Kidney (tissue), 13 donors: ENCODE measurements at regions not wholly inside any gene's neighbourhood (a gene's known extent, or its start where the extent isn't known, plus 50 kb on each side); places are given as distances from the start of the nearest gene placed in this dataset.
"Not testable (repeated sequence)": the region's sequence is repeated elsewhere in the genome, so short reads cannot be mapped to it uniquely, and the experiment has no call there.

ENCODE experiments used
- DNase-seq, 5 donors: peaks; one replicate each; pipeline ENCODE4 v3.0.0-alpha.2; 2013 to 2020
- FAIRE-seq: peaks from 2 replicates; lab custom pipeline; 2012; peaks lifted over from hg19 to GRCh38; lab: Jason Lieb, UNC
- H3K27ac ChIP-seq, 2 donors: one replicate each; pipeline ENCODE4 v1.7.0; 2013; ENCODE audit warnings: low read depth in 2 of 2, low read length in 2 of 2, inconsistent platforms in 1 of 2
- H3K27me3 ChIP-seq: one replicate; pipeline ENCODE4 v1.7.1; 2013; ENCODE audit warnings: low read length, inconsistent platforms; ENCODE audit not compliant: control insufficient read depth, insufficient read depth
- H3K36me3 ChIP-seq, 3 donors: one replicate each; pipeline versions ENCODE4 v1.7.0 to v1.7.1; 2013; ENCODE audit warnings: low read length in 3 of 3, control low read depth in 1 of 3, inconsistent platforms in 1 of 3; ENCODE audit not compliant: insufficient read depth in 3 of 3, control insufficient read depth in 2 of 3
- H3K4me1 ChIP-seq, 3 donors: one replicate each; pipeline versions ENCODE4 v1.7.0 to v1.7.1; 2013; ENCODE audit warnings: low read length in 3 of 3, inconsistent platforms in 1 of 3, low read depth in 1 of 3; ENCODE audit not compliant: control insufficient read depth in 2 of 3, insufficient read depth in 2 of 3
- H3K4me3 ChIP-seq, 3 donors: one replicate each; pipeline versions ENCODE4 v1.7.0 to v1.8.1; 2013; ENCODE audit warnings: low read length in 3 of 3, control low read depth in 1 of 3, inconsistent platforms in 1 of 3
- H3K9ac ChIP-seq, 3 donors: one replicate each; pipeline versions ENCODE4 v1.7.0 to v1.7.1; 2013; ENCODE audit warnings: low read length in 3 of 3, control low read depth in 1 of 3, inconsistent platforms in 1 of 3
- H3K9me3 ChIP-seq, 3 donors: one replicate each; pipeline versions ENCODE4 v1.7.0 to v1.7.1; 2013; ENCODE audit warnings: low read length in 3 of 3, control low read depth in 1 of 3, inconsistent platforms in 1 of 3; ENCODE audit not compliant: control insufficient read depth in 2 of 3, insufficient read depth in 1 of 3
- intact Hi-C: fragments of 100-400 bp; cut with DNase I; formaldehyde crosslinking; loops from one replicate; pipeline ENCODE4 v1.11.1; 2022
- TF ChIP-seq, protein P1 (sequence below): IDR thresholded peaks from 3 replicates; pipeline ENCODE4 v1.5.1; 2012; ENCODE audit warnings: mild to moderate bottlenecking, moderate library complexity, borderline replicate concordance; ENCODE audit not compliant: insufficient read depth; ENCODE audit errors: extremely low read depth
- donor health status: control.
- donor health status: control.
- donor health status: control.
- donor health status: control.
- donor health status: control.
- donor health status: DM: yes; HTN: yes; CAD: no.
- donor health status: Normal renal cell carcinoma (clear cell type).

GRCh38 chr6:134805168-134805567, 144.7 kb downstream of the ALDH8A1 start:
- peaks cover 0 to 11% (median 4%) of the 10 kb centered on the region in 3 donors for H3K4me1 ChIP-seq
- H3K36me3 ChIP-seq, result no peaks in the 10 kb centered on the region
- H3K27ac ChIP-seq, result no peak overlapping the region
- DNase-seq, result no peak
- TF ChIP-seq, protein P1, sequence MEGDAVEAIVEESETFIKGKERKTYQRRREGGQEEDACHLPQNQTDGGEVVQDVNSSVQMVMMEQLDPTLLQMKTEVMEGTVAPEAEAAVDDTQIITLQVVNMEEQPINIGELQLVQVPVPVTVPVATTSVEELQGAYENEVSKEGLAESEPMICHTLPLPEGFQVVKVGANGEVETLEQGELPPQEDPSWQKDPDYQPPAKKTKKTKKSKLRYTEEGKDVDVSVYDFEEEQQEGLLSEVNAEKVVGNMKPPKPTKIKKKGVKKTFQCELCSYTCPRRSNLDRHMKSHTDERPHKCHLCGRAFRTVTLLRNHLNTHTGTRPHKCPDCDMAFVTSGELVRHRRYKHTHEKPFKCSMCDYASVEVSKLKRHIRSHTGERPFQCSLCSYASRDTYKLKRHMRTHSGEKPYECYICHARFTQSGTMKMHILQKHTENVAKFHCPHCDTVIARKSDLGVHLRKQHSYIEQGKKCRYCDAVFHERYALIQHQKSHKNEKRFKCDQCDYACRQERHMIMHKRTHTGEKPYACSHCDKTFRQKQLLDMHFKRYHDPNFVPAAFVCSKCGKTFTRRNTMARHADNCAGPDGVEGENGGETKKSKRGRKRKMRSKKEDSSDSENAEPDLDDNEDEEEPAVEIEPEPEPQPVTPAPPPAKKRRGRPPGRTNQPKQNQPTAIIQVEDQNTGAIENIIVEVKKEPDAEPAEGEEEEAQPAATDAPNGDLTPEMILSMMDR, result no peak
- no peaks in the 10 kb centered on the region for H3K27me3 ChIP-seq
- no peak overlapping the region for H3K9ac ChIP-seq
- H3K9me3 ChIP-seq, result no peaks in the 10 kb centered on the region
- no peak for FAIRE-seq
- intact Hi-C loops, result no loop called here
- no peak overlapping the region for H3K4me3 ChIP-seq

- H3K9ac ChIP-seq, FAIRE-seq, DNase-seq, H3K9me3 ChIP-seq, H3K27me3 ChIP-seq, H3K4me3 ChIP-seq, H3K27ac ChIP-seq, H3K4me1 ChIP-seq, H3K36me3 ChIP-seq, intact Hi-C loops: not testable (repeated sequence)
Observed at GRCh38 chr6:134804311-134804710, 145.6 kb downstream of the ALDH8A1 start.

DNA sequence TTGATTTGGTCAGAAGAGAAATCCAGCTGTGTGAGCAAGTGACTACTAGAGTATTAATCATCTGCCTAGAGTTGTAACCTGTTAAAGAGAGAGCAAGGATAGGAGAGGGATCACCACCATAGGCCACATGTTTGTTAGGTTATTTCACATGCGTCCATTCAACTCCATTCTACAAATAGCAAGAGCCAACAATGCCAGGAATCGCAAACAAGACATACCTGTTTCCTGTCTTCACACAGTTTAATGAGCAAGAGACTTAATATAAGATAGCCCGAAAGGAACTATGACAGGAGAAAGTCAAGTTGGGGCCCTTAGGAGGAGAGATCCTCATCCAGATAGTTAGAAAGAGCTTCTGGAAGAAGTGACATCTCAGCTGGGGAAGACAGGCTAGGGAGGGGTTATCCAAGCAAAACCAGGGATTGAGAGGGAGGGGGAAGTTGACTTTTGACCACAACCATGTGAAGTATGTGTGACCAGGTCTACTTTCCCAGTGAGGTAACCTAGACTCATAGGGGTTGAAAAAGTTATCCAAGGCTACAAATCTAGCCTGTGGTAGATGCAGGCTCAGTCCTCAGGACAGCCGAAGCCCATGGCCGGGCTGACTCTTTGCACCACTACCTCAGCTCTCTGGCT, 147.4 kb downstream of the ALDH8A1 start:
- H3K4me3 ChIP-seq, result no peak overlapping the region
- TF ChIP-seq, protein P1, result no peak
- no peak for FAIRE-seq
- H3K27ac ChIP-seq, result no peak overlapping the region
- H3K4me1 ChIP-seq, result peaks cover 0 to 4% (median 4%) of the 10 kb centered on the region in 3 donors
- no peak overlapping the region for H3K9ac ChIP-seq
- DNase-seq, result no peak
- H3K9me3 ChIP-seq, result no peaks in the 10 kb centered on the region
- intact Hi-C loops, result no loop called here
- H3K36me3 ChIP-seq, result no peaks in the 10 kb centered on the region
- no peaks in the 10 kb centered on the region for H3K27me3 ChIP-seq

DNA sequence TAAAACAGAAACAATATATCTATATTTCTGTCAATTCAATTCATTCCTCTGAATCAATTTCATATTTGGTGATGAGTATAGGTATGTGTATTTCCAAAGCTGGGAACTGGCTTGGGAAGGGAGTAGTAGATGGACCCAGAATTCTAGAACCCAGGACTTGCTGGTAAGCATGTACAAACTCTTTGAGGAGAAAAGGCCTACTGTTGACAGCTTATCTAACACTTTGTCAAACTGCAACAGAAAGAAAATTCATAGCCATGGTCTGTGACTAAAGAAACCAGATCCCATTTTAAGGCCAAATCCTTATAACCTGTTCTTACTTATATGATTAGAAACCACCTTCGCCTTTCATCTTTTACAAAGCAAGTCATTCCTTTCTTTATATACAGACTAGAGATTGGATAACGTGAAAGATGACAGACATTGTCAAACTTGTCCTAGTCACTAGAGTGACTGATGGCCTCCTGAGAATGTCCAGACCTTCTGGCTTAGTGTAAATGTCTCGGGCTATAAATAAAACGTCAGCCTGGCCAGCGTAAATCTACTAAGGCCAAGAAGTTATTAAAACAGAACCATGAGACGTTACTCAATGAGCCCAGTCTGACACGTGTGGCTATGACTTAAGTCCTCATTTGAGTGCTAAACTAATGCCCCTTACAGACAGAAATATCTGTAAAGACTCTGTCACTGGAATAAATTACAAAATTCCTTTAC, 152.3 kb downstream of the ALDH8A1 start:
- Histone ChIP-seq H3K4me3 (no peak overlapping the region), H3K4me1 (peaks cover 0 to 7% (median 0%) of the 10 kb centered on the region in 3 donors), H3K9ac (no peak overlapping the region), H3K27me3 (no peaks in the 10 kb centered on the region), H3K36me3 (no peaks in the 10 kb centered on the region), H3K9me3 (no peaks in the 10 kb centered on the region), H3K27ac (no peak overlapping the region)
- FAIRE-seq (no peak), DNase-seq (peak in 1 of 5 donors; percentile 20)
- TF ChIP-seq, protein P1, result no peak
- intact Hi-C loops, result no loop called here
